HCT116 (cell line): ENCODE measurements at regions not wholly inside any gene's neighbourhood (a gene's known extent, or its start where the extent isn't known, plus 50 kb on each side); places are given as distances from the start of the nearest gene placed in this dataset.

ENCODE experiments used
- ATAC-seq: fragments of 200-7000 bp; cut with Tn5 transposase; 2 replicates; pipeline ENCODE4 v1.9.1; 2020; ENCODE audit warnings: mild to moderate bottlenecking, moderate library complexity
- BruUV-seq: library from RNA; stranded (reverse); fragments of 400-500 nt; replicated peaks from 2 replicates; lab custom pipeline; 2021; lab: Mats Ljungman, UMichigan
- CTCF ChIA-PET: fragments of 300-600 bp; sonication (Branson Sonifier 250); formaldehyde crosslinking; loops from one replicate; lab custom pipeline; 2021; ENCODE audit warnings: antibody characterized with exemption; lab: Charles Lee
- POLR2A ChIA-PET: fragments of 300-600, 350-600 bp; sonication (Branson Sonifier 250); formaldehyde crosslinking; loops from one replicate; lab custom pipeline; 2021; ENCODE audit warnings: antibody characterized with exemption; lab: Charles Lee
- RAD21 ChIA-PET, 2 experiments: fragments of 300-600 bp; sonication (Branson Sonifier 250); formaldehyde crosslinking; loops; one replicate each; lab custom pipeline; 2023; ENCODE audit warnings: low total read pairs in 2 of 2; ENCODE audit not compliant: uncharacterized antibody in 2 of 2, unreplicated experiment in 2 of 2, low non-redundant PET in 1 of 2; lab: Charles Lee
- DNase-seq: peaks from one replicate; pipeline ENCODE4 v3.0.0-alpha.2; 2010; ENCODE audit warnings: low read depth, low spot score
- H2AFZ ChIP-seq: fragments of 200-600 bp; shearing (Covaris generic), sonication (generic); 2 replicates; pipeline ENCODE4 v1.6.1; 2017; ENCODE audit warnings: low read depth, mixed run types, mixed read lengths, antibody characterized with exemption, low read length; ENCODE audit not compliant: poor library complexity, severe bottlenecking
- H3K27ac ChIP-seq: 2 replicates; pipeline ENCODE4 v1.5.1; 2012; ENCODE audit warnings: low read depth, low read length
- H3K27me3 ChIP-seq: fragments of 200-600 bp; sonication (generic); 2 replicates; pipeline ENCODE4 v1.6.1; 2016; ENCODE audit warnings: mixed run types, low read length, mixed read lengths; ENCODE audit not compliant: insufficient read depth
- H3K36me3 ChIP-seq, 2 experiments: fragments of 200-500 bp in 1 of 2; fragments of 200-600 bp in 1 of 2; sonication (Bioruptor generic) in 1 of 2; sonication (generic) in 1 of 2; 2 replicates each; pipeline versions ENCODE4 v1.5.1 to v1.6.1; 2014 to 2016; ENCODE audit warnings: low read length in 2 of 2, inconsistent platforms in 1 of 2, mixed read lengths in 1 of 2, mixed run types in 1 of 2; ENCODE audit not compliant: insufficient read depth in 2 of 2, control insufficient read depth in 1 of 2
- H3K4me1 ChIP-seq, 2 experiments: fragments of 200-600 bp in 1 of 2; sonication (generic) in 1 of 2; 2 replicates each; pipeline versions ENCODE4 v1.5.1 to v1.6.1; 2012 to 2017; ENCODE audit warnings: low read length in 2 of 2, inconsistent platforms in 1 of 2, mild to moderate bottlenecking in 1 of 2, mixed read lengths in 1 of 2, mixed run types in 1 of 2, moderate library complexity in 1 of 2; ENCODE audit not compliant: insufficient read depth in 2 of 2, control insufficient read depth in 1 of 2
- H3K4me2 ChIP-seq: fragments of 200-600 bp; sonication (generic); 2 replicates; pipeline ENCODE4 v1.6.1; 2017; ENCODE audit warnings: mixed run types, low read length, mixed read lengths
- H3K4me3 ChIP-seq, 2 experiments: fragments of 200-600 bp in 1 of 2; sonication (generic) in 1 of 2; replicated peaks in 1 of 2; 2 replicates each; pipeline ENCODE4 v1.5.1; 2011 to 2016; ENCODE audit warnings: low read length in 2 of 2, control low read depth in 1 of 2, low read depth in 1 of 2, mild to moderate bottlenecking in 1 of 2, mixed read lengths in 1 of 2, mixed run types in 1 of 2
- H3K79me2 ChIP-seq: fragments of 200-600 bp; sonication (generic); 2 replicates; pipeline ENCODE4 v1.6.1; 2017; ENCODE audit warnings: mild to moderate bottlenecking, mixed run types, low read length, moderate library complexity, mixed read lengths; ENCODE audit not compliant: insufficient read depth
- H3K9ac ChIP-seq: fragments of 200-600 bp; sonication (generic); 2 replicates; pipeline ENCODE4 v1.6.1; 2016; ENCODE audit warnings: low read length, mixed read lengths
- H3K9me2 ChIP-seq: fragments of 200-600 bp; sonication (generic), shearing (Covaris generic); 2 replicates; pipeline ENCODE4 v1.6.1; 2017; ENCODE audit warnings: mixed run types, mild to moderate bottlenecking, moderate library complexity; ENCODE audit not compliant: insufficient read depth
- H3K9me3 ChIP-seq, 2 experiments: fragments of 200-500 bp in 1 of 2; fragments of 200-600 bp in 1 of 2; sonication (Bioruptor generic) in 1 of 2; sonication (generic) in 1 of 2; 2 replicates each; pipeline ENCODE4 v1.6.1; 2014 to 2017; ENCODE audit warnings: low read length in 2 of 2, mixed read lengths in 2 of 2, inconsistent platforms in 1 of 2, low read depth in 1 of 2, mild to moderate bottlenecking in 1 of 2, mixed run types in 1 of 2, moderate library complexity in 1 of 2; ENCODE audit not compliant: control insufficient read depth in 1 of 2, insufficient read depth in 1 of 2
- H4K20me1 ChIP-seq: fragments of 200-600 bp; sonication (generic), shearing (Covaris generic); 2 replicates; pipeline ENCODE4 v1.6.1; 2017; ENCODE audit warnings: mixed run types, mild to moderate bottlenecking, moderate library complexity; ENCODE audit not compliant: insufficient read depth
- CBX3 ChIP-seq: IDR thresholded peaks from 2 replicates; pipeline ENCODE4 v1.6.1; 2012; ENCODE audit warnings: low read depth
- CEBPB ChIP-seq: IDR thresholded peaks from 2 replicates; pipeline ENCODE4 v1.6.1; 2012; ENCODE audit warnings: low read depth
- EGR1 ChIP-seq: IDR thresholded peaks from 2 replicates; pipeline ENCODE4 v1.6.1; 2012; ENCODE audit warnings: low read depth
- EZH2 ChIP-seq: fragments of 200-600 bp; sonication (generic); IDR thresholded peaks from 2 replicates; pipeline ENCODE4 v1.6.1; 2017; ENCODE audit warnings: antibody characterized with exemption, mixed run types
- EZH2phosphoT487 ChIP-seq: fragments of 200-600 bp; IDR thresholded peaks from 2 replicates; pipeline ENCODE4 v1.6.1; 2018; ENCODE audit warnings: antibody characterized with exemption, borderline replicate concordance
- FOSL1 ChIP-seq: IDR thresholded peaks from 2 replicates; pipeline ENCODE4 v1.6.1; 2012; ENCODE audit warnings: low read depth
- JUND ChIP-seq: IDR thresholded peaks from 2 replicates; pipeline ENCODE4 v1.6.1; 2012
- POLR2A ChIP-seq: IDR thresholded peaks from 2 replicates; pipeline ENCODE4 v1.7.0; 2011; ENCODE audit warnings: borderline replicate concordance; ENCODE audit not compliant: insufficient read depth, insufficient read length; ENCODE audit errors: extremely low read depth
- RAD21 ChIP-seq: IDR thresholded peaks from 2 replicates; pipeline ENCODE4 v1.6.1; 2012; ENCODE audit warnings: low read depth, mild to moderate bottlenecking
- SP1 ChIP-seq: IDR thresholded peaks from 2 replicates; pipeline ENCODE4 v1.6.1; 2012; ENCODE audit warnings: low read depth
- YY1 ChIP-seq: IDR thresholded peaks from 2 replicates; pipeline ENCODE4 v1.6.1; 2011; ENCODE audit warnings: low read length, low read depth, moderate library complexity, mild to moderate bottlenecking; ENCODE audit not compliant: insufficient replicate concordance; ENCODE audit errors: extremely low read depth
- ZFX ChIP-seq: fragments of 450-650 bp; IDR thresholded peaks from 2 replicates; pipeline ENCODE4 v1.6.1; 2017
- intact Hi-C: fragments of 100-400 bp; cut with micrococcal nuclease; formaldehyde crosslinking; loops from 2 replicates; pipeline ENCODE4 v1.10.0; 2022
- TF ChIP-seq, protein P1 (sequence below): IDR thresholded peaks from 2 replicates; pipeline ENCODE4 v1.6.1; 2012
- TF ChIP-seq, protein P2 (sequence below): IDR thresholded peaks from 2 replicates; pipeline ENCODE4 v1.6.1; 2012
- TF ChIP-seq, protein P3 (sequence below), 3 experiments: fragments of 200-600 bp in 1 of 3; sonication (generic) in 1 of 3; IDR thresholded peaks in 2 of 3; conservative IDR thresholded peaks in 1 of 3; 2 replicates each; pipeline ENCODE4 v1.5.1; 2012 to 2017; ENCODE audit warnings: low read depth in 2 of 3, low read length in 2 of 3, antibody characterized with exemption in 1 of 3, borderline replicate concordance in 1 of 3, control low read depth in 1 of 3, mild to moderate bottlenecking in 1 of 3, mixed read lengths in 1 of 3, mixed run types in 1 of 3, moderate library complexity in 1 of 3; ENCODE audit not compliant: insufficient read depth in 1 of 3
- TF ChIP-seq, protein P4 (sequence below): IDR thresholded peaks from 2 replicates; pipeline ENCODE4 v1.6.1; 2012; ENCODE audit warnings: low read depth

DNA sequence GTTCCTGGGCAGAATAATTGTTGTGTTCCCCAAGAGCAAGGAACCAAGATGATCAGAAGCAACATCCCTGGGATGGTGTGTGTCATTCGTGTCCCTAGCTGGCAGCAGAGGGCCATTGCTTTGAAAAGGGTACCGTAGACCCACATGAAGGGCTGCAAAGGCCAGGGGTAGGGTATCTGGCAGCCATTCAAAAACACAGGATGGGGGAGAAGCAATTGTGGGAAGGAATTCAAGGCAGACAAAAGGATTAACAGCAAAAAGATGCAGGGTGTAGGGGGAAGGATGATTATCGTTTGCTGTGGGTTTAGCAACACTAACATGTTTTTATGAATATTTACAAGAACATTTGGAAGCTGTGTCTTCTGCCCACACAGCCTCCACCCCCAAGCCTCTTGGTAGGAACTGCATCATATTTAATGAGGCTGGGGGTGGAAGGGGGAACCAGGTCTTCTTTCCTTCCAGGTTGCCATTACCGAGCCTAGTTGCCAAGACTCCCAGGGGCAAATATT, 169.0 kb upstream of the G2E3 start:
- H3K4me3 ChIP-seq: no peak overlapping the region
- no peak overlapping the region for H3K9ac ChIP-seq
- no peak for DNase-seq
- no TSS peak for BruUV-seq
- H3K9me2 ChIP-seq: no peaks in the 10 kb centered on the region
- intact Hi-C loops: loop anchor here (10.0 kb wide), 1 partner anchor 115 kb away; no protein-coding TSS in a partner anchor
- H3K27ac ChIP-seq: no peak overlapping the region
- CTCF ChIA-PET: interaction anchor here (1.3 kb wide), 1 partner anchor 16 kb away, joined by 4 read pairs; no protein-coding TSS in a partner anchor
- no peaks in the 10 kb centered on the region for H3K36me3 ChIP-seq
- H4K20me1 ChIP-seq: no peaks in the 10 kb centered on the region
- H3K9me3 ChIP-seq: no peaks in the 10 kb centered on the region
- TF ChIP-seq, protein P1, sequence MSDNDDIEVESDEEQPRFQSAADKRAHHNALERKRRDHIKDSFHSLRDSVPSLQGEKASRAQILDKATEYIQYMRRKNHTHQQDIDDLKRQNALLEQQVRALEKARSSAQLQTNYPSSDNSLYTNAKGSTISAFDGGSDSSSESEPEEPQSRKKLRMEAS: no peak
- TF ChIP-seq YY1 (no peak), CEBPB (no peak), RAD21 (no peak), EGR1 (no peak), POLR2A (no peak), CBX3 (no peak), EZH2phosphoT487 (no peak), SP1 (no peak), FOSL1 (no peak), EZH2 (no peak), JUND (no peak), ZFX (no peak)
- TF ChIP-seq, protein P2, sequence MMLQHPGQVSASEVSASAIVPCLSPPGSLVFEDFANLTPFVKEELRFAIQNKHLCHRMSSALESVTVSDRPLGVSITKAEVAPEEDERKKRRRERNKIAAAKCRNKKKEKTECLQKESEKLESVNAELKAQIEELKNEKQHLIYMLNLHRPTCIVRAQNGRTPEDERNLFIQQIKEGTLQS: no peak
- TF ChIP-seq, protein P3, sequence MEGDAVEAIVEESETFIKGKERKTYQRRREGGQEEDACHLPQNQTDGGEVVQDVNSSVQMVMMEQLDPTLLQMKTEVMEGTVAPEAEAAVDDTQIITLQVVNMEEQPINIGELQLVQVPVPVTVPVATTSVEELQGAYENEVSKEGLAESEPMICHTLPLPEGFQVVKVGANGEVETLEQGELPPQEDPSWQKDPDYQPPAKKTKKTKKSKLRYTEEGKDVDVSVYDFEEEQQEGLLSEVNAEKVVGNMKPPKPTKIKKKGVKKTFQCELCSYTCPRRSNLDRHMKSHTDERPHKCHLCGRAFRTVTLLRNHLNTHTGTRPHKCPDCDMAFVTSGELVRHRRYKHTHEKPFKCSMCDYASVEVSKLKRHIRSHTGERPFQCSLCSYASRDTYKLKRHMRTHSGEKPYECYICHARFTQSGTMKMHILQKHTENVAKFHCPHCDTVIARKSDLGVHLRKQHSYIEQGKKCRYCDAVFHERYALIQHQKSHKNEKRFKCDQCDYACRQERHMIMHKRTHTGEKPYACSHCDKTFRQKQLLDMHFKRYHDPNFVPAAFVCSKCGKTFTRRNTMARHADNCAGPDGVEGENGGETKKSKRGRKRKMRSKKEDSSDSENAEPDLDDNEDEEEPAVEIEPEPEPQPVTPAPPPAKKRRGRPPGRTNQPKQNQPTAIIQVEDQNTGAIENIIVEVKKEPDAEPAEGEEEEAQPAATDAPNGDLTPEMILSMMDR (IDR thresholded peaks at IDR 0.05 in 2 of 3, conservative IDR thresholded peaks at IDR 0.05 in 1 of 3; ENCODE audit: borderline replicate concordance in 1 of 3, insufficient read depth in 1 of 3, low read depth in 2 of 3, low read length in 2 of 3): no peak
- TF ChIP-seq, protein P4, sequence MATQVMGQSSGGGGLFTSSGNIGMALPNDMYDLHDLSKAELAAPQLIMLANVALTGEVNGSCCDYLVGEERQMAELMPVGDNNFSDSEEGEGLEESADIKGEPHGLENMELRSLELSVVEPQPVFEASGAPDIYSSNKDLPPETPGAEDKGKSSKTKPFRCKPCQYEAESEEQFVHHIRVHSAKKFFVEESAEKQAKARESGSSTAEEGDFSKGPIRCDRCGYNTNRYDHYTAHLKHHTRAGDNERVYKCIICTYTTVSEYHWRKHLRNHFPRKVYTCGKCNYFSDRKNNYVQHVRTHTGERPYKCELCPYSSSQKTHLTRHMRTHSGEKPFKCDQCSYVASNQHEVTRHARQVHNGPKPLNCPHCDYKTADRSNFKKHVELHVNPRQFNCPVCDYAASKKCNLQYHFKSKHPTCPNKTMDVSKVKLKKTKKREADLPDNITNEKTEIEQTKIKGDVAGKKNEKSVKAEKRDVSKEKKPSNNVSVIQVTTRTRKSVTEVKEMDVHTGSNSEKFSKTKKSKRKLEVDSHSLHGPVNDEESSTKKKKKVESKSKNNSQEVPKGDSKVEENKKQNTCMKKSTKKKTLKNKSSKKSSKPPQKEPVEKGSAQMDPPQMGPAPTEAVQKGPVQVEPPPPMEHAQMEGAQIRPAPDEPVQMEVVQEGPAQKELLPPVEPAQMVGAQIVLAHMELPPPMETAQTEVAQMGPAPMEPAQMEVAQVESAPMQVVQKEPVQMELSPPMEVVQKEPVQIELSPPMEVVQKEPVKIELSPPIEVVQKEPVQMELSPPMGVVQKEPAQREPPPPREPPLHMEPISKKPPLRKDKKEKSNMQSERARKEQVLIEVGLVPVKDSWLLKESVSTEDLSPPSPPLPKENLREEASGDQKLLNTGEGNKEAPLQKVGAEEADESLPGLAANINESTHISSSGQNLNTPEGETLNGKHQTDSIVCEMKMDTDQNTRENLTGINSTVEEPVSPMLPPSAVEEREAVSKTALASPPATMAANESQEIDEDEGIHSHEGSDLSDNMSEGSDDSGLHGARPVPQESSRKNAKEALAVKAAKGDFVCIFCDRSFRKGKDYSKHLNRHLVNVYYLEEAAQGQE: no peak
- H3K4me1 ChIP-seq: no peaks in the 10 kb centered on the region
- no peak overlapping the region for H3K4me2 ChIP-seq
- no peak for ATAC-seq
- H3K27me3 ChIP-seq: peaks cover 62% of the 10 kb centered on the region
- POLR2A ChIA-PET: no interaction called here
- RAD21 ChIA-PET: no interaction called here
- no peak overlapping the region for H2AFZ ChIP-seq
- H3K79me2 ChIP-seq: no peaks in the 10 kb centered on the region
